Upper lobe of left lung (tissue), 6 donors: ENCODE measurements at regions not wholly inside any gene's neighbourhood (a gene's known extent, or its start where the extent isn't known, plus 50 kb on each side); places are given as distances from the start of the nearest gene placed in this dataset.

ENCODE experiments used
- ATAC-seq, 2 donors: fragments of 200-7000 bp; cut with Tn5 transposase; one replicate each; pipeline ENCODE4 v1.9.1; 2022; ENCODE audit warnings: mild to moderate bottlenecking in 2 of 2, moderate library complexity in 2 of 2; ENCODE audit not compliant: low FRiP score in 2 of 2
- DNase-seq, 2 donors: peaks; one replicate each; pipeline ENCODE4 v3.0.0-alpha.2; 2019 to 2020
- H3K27ac ChIP-seq, 4 donors: fragments of 200-600 bp; sonication (generic); one replicate each; pipeline ENCODE4 v1.5.1; 2016 to 2019
- H3K27me3 ChIP-seq, 4 donors: fragments of 200-600 bp; sonication (generic); one replicate each; pipeline ENCODE4 v1.5.1; 2017 to 2019
- H3K36me3 ChIP-seq, 4 donors: fragments of 200-600 bp; sonication (generic); one replicate each; pipeline ENCODE4 v1.5.1; 2016 to 2019
- H3K4me1 ChIP-seq, 4 donors: fragments of 200-600 bp; sonication (generic); one replicate each; pipeline ENCODE4 v1.5.1; 2018 to 2019
- H3K4me3 ChIP-seq, 4 donors: fragments of 200-600 bp; sonication (generic); one replicate each; pipeline ENCODE4 v1.5.1; 2017 to 2019; ENCODE audit warnings: mild to moderate bottlenecking in 2 of 4, moderate library complexity in 1 of 4
- H3K9me3 ChIP-seq, 4 donors: fragments of 200-600 bp; sonication (generic); one replicate each; pipeline ENCODE4 v1.5.1; 2018 to 2019
- CTCF ChIP-seq, 6 experiments: fragments of 450-650 bp in 4 of 6; fragments of 200-600 bp in 2 of 6; sonication (generic) in 2 of 6; IDR thresholded peaks; one replicate each; pipeline ENCODE4 v1.5.1; 2016 to 2019; ENCODE audit warnings: antibody characterized with exemption in 6 of 6
- EP300 ChIP-seq, 4 donors: sonication (generic); formaldehyde crosslinking; IDR thresholded peaks; one replicate each; pipeline ENCODE4 v1.5.1; 2017; ENCODE audit warnings: antibody characterized with exemption in 4 of 4, control low read depth in 2 of 4
- POLR2A ChIP-seq, 4 donors: fragments of 450-650 bp; IDR thresholded peaks; one replicate each; pipeline ENCODE4 v1.5.1; 2016 to 2017; ENCODE audit warnings: antibody characterized with exemption in 4 of 4, mild to moderate bottlenecking in 2 of 4
- POLR2AphosphoS5 ChIP-seq, 2 donors: sonication (generic); formaldehyde crosslinking; IDR thresholded peaks; one replicate each; pipeline ENCODE4 v1.5.1; 2017; ENCODE audit warnings: antibody characterized with exemption in 2 of 2
- WGBS, 2 donors: methylation state at CpG; one replicate each; pipeline ENCODE4 v1.1.5; 2017 to 2018; 5-methylcytosine and 5-hydroxymethylcytosine counted together
- donor health status: DM: no; HTN: no; CAD: no; lungs with moderate emphysema.
- donor health status: DM: no; HTN: yes; CAD: no; lungs with severe emphysema.

- Histone ChIP-seq H3K27me3 (no peaks in the 10 kb centered on the region), H3K4me1 (no peaks in the 10 kb centered on the region), H3K9me3 (no peaks in the 10 kb centered on the region), H3K4me3 (no peak overlapping the region), H3K36me3 (no peaks in the 10 kb centered on the region), H3K27ac (no peak overlapping the region)
- 83 to 88% methylated on average over 2 of the region's 2 CpGs for WGBS, 2 donors
- ATAC-seq (no peak), DNase-seq (no peak)
- TF ChIP-seq CTCF (IDR thresholded peaks at IDR 0.05) (no peak), POLR2A (IDR thresholded peaks at IDR 0.05) (no peak), POLR2AphosphoS5 (IDR thresholded peaks at IDR 0.05) (no peak), EP300 (IDR thresholded peaks at IDR 0.05) (no peak)
Observed at GRCh38 chr5:117877731-117878130, 1110.6 kb downstream of the DTWD2 start.

- Histone ChIP-seq H3K36me3 (no peaks in the 10 kb centered on the region), H3K27me3 (no peaks in the 10 kb centered on the region), H3K4me1 (no peaks in the 10 kb centered on the region), H3K27ac (no peak overlapping the region), H3K9me3 (no peaks in the 10 kb centered on the region), H3K4me3 (no peak overlapping the region)
- WGBS, 2 donors, result 91 to 92% methylated on average over 4 of the region's 4 CpGs
- DNase-seq (no peak), ATAC-seq (no peak)
- no peak for TF ChIP-seq POLR2AphosphoS5 (IDR thresholded peaks at IDR 0.05)
- no peak for TF ChIP-seq CTCF (IDR thresholded peaks at IDR 0.05)
- TF ChIP-seq EP300 (IDR thresholded peaks at IDR 0.05), result no peak
- TF ChIP-seq POLR2A (IDR thresholded peaks at IDR 0.05), result no peak
Observed at GRCh38 chr5:117872798-117873368, 1115.5 kb downstream of the DTWD2 start.

- Histone ChIP-seq H3K4me1 (no peaks in the 10 kb centered on the region), H3K36me3 (no peaks in the 10 kb centered on the region), H3K27me3 (no peaks in the 10 kb centered on the region), H3K9me3 (no peaks in the 10 kb centered on the region), H3K4me3 (no peak overlapping the region), H3K27ac (no peak overlapping the region)
- 67 to 83% methylated on average over 1 of the region's 1 CpG for WGBS, 2 donors
- no peak for ATAC-seq
- no peak for DNase-seq
- TF ChIP-seq EP300 (IDR thresholded peaks at IDR 0.05), result no peak
- TF ChIP-seq POLR2AphosphoS5 (IDR thresholded peaks at IDR 0.05), result no peak
- TF ChIP-seq POLR2A (IDR thresholded peaks at IDR 0.05), result no peak
- TF ChIP-seq CTCF (IDR thresholded peaks at IDR 0.05), result no peak
Observed at GRCh38 chr5:117869596-117869995, 1118.8 kb downstream of the DTWD2 start.

- ATAC-seq, result peak in 1 of 2 donors; percentile 45
- WGBS, 2 donors, result 86 to 95% methylated on average over 2 of the region's 2 CpGs
- TF ChIP-seq POLR2A (IDR thresholded peaks at IDR 0.05) (no peak), CTCF (IDR thresholded peaks at IDR 0.05) (no peak), POLR2AphosphoS5 (IDR thresholded peaks at IDR 0.05) (no peak), EP300 (IDR thresholded peaks at IDR 0.05) (no peak)
- no peak for DNase-seq
- Histone ChIP-seq H3K27me3 (no peaks in the 10 kb centered on the region), H3K4me3 (no peak overlapping the region), H3K9me3 (no peaks in the 10 kb centered on the region), H3K4me1 (no peaks in the 10 kb centered on the region), H3K36me3 (no peaks in the 10 kb centered on the region), H3K27ac (no peak overlapping the region)
Observed at GRCh38 chr5:117863586-117864296, 1124.6 kb downstream of the DTWD2 start.

GRCh38 chr5:117860550-117860949 lies 1127.8 kb downstream of the DTWD2 start:
- H3K9me3 ChIP-seq, result no peaks in the 10 kb centered on the region
- H3K27me3 ChIP-seq, result no peaks in the 10 kb centered on the region
- ATAC-seq (no peak), DNase-seq (no peak)
- TF ChIP-seq CTCF (IDR thresholded peaks at IDR 0.05) (no peak), EP300 (IDR thresholded peaks at IDR 0.05) (no peak), POLR2A (IDR thresholded peaks at IDR 0.05) (no peak), POLR2AphosphoS5 (IDR thresholded peaks at IDR 0.05) (no peak)
- H3K27ac ChIP-seq, result no peak overlapping the region
- H3K4me3 ChIP-seq, result no peak overlapping the region
- 96 to 97% methylated on average over 1 of the region's 1 CpG for WGBS, 2 donors
- no peaks in the 10 kb centered on the region for H3K4me1 ChIP-seq
- H3K36me3 ChIP-seq, result no peaks in the 10 kb centered on the region
